Right cardiac atrium (tissue), 5 donors: ENCODE measurements at regions not wholly inside any gene's neighbourhood (a gene's known extent, or its start where the extent isn't known, plus 50 kb on each side); places are given as distances from the start of the nearest gene placed in this dataset.

Experiments used
- ATAC-seq, 2 donors: fragments of 200-7000 bp; cut with Tn5 transposase; one replicate each; pipeline versions ENCODE4 v1.8.0 to v1.9.1; 2020; ENCODE audit warnings: moderate library complexity in 2 of 2, mild to moderate bottlenecking in 1 of 2
- DNase-seq, 3 donors: peaks; one replicate each; pipeline ENCODE4 v3.0.0-alpha.2; 2020
- H3K27ac ChIP-seq: one replicate; pipeline ENCODE4 v1.5.1; 2013; ENCODE audit warnings: mild to moderate bottlenecking, low read length, control low read depth, moderate library complexity
- H3K27me3 ChIP-seq: one replicate; pipeline ENCODE4 v1.6.1; 2013; ENCODE audit not compliant: control insufficient read depth, insufficient read depth
- H3K4me1 ChIP-seq: one replicate; pipeline ENCODE4 v1.6.1; 2013; ENCODE audit warnings: low read length; ENCODE audit not compliant: control insufficient read depth, insufficient read depth
- H3K4me3 ChIP-seq: one replicate; pipeline ENCODE4 v1.5.1; 2013; ENCODE audit warnings: low read length, control low read depth
- H3K9me3 ChIP-seq: one replicate; pipeline ENCODE4 v1.6.1; 2013; ENCODE audit warnings: low read length; ENCODE audit not compliant: control insufficient read depth
- WGBS: extraction: QIAGEN DNeasy Blood & Tissue Kit; methylation state at CpG from one replicate; pipeline ENCODE4 v1.1.7; 2013; 5-methylcytosine and 5-hydroxymethylcytosine counted together
- intact Hi-C, 4 donors: fragments of 100-400 bp; cut with DNase I; formaldehyde crosslinking; loops; one replicate each; pipeline versions ENCODE4 v1.11.0 to v1.14.0; 2022 to 2023
- donor health status: healthy with polysubstance abuse.
- donor health status: DM: no; HTN: yes; CAD: no.
- donor health status: DM: no; HTN: no; CAD: no.
- donor health status: DM: no; HTN: yes; CAD: no; lungs with severe emphysema.
- donor health status: DM: yes; HTN: yes; CAD: no.

- Histone ChIP-seq H3K4me1 (no peaks in the 10 kb centered on the region), H3K9me3 (no peaks in the 10 kb centered on the region), H3K4me3 (no peak overlapping the region), H3K27ac (no peak overlapping the region), H3K27me3 (no peaks in the 10 kb centered on the region)
- no peak for ATAC-seq
- no peak for DNase-seq
- 91% methylated on average over 1 of the region's 1 CpG for WGBS
- intact Hi-C loops = no loop called here
Observed at GRCh38 chr4:11497212-11497806, 68.6 kb upstream of the HS3ST1 start.

- no peak overlapping the region for H3K27ac ChIP-seq
- WGBS = 80% methylated on average over 7 of the region's 7 CpGs
- H3K27me3 ChIP-seq = no peaks in the 10 kb centered on the region
- intact Hi-C loops = no loop called here
- ATAC-seq (no peak), DNase-seq (no peak)
- H3K9me3 ChIP-seq = no peaks in the 10 kb centered on the region
- no peak overlapping the region for H3K4me3 ChIP-seq
- H3K4me1 ChIP-seq = no peaks in the 10 kb centered on the region
Observed at GRCh38 chr4:11496351-11496829, 67.7 kb upstream of the HS3ST1 start.

- no peaks in the 10 kb centered on the region for H3K9me3 ChIP-seq
- H3K27ac ChIP-seq = no peak overlapping the region
- intact Hi-C loops = no loop called here
- ATAC-seq (no peak), DNase-seq (no peak)
- WGBS = 81% methylated on average over 2 of the region's 2 CpGs
- H3K4me1 ChIP-seq = no peaks in the 10 kb centered on the region
- H3K27me3 ChIP-seq = no peaks in the 10 kb centered on the region
- H3K4me3 ChIP-seq = no peak overlapping the region
Observed at GRCh38 chr4:11495818-11496217, 67.1 kb upstream of the HS3ST1 start.

- intact Hi-C loops = no loop called here
- no peaks in the 10 kb centered on the region for H3K9me3 ChIP-seq
- ATAC-seq = no peak
Observed at GRCh38 chr4:11495291-11495690, 66.6 kb upstream of the HS3ST1 start.

GRCh38 chr4:11494232-11494631, 65.5 kb upstream of the HS3ST1 start:
- Histone ChIP-seq H3K9me3 (no peaks in the 10 kb centered on the region), H3K4me3 (no peak overlapping the region), H3K27ac (no peak overlapping the region), H3K4me1 (no peaks in the 10 kb centered on the region), H3K27me3 (no peaks in the 10 kb centered on the region)
- DNase-seq (no peak), ATAC-seq (no peak)
- intact Hi-C loops = no loop called here
- 68% methylated on average over 3 of the region's 3 CpGs for WGBS

More at GRCh38 chr4:11495291-11495690, 66.6 kb upstream of the HS3ST1 start:
- H3K27ac ChIP-seq = no peak overlapping the region
- H3K27me3 ChIP-seq = no peaks in the 10 kb centered on the region
- no peaks in the 10 kb centered on the region for H3K4me1 ChIP-seq
- no peak overlapping the region for H3K4me3 ChIP-seq
- no peak for DNase-seq

GRCh38 chr4:11489453-11490083, 60.9 kb upstream of the HS3ST1 start:
- Histone ChIP-seq H3K9me3 (no peaks in the 10 kb centered on the region), H3K4me3 (no peak overlapping the region), H3K27ac (no peak overlapping the region), H3K27me3 (no peaks in the 10 kb centered on the region), H3K4me1 (no peaks in the 10 kb centered on the region)
- 82% methylated on average over 3 of the region's 3 CpGs for WGBS
- DNase-seq = no peak
- intact Hi-C loops = no loop called here
- ATAC-seq = peak; percentile 46 to 61

GRCh38 chr4:11488657-11489452, 60.2 kb upstream of the HS3ST1 start:
- WGBS = 90% methylated on average over 6 of the region's 6 CpGs

GRCh38 chr4:11487868-11488544, 59.3 kb upstream of the HS3ST1 start:
- WGBS = 51% methylated on average over 3 of the region's 3 CpGs
- Histone ChIP-seq H3K4me1 (no peaks in the 10 kb centered on the region), H3K9me3 (no peaks in the 10 kb centered on the region), H3K27me3 (no peaks in the 10 kb centered on the region), H3K4me3 (no peak overlapping the region), H3K27ac (no peak overlapping the region)
- no peak for ATAC-seq
- intact Hi-C loops = no loop called here
- no peak for DNase-seq

More at GRCh38 chr4:11488657-11489452, 60.2 kb upstream of the HS3ST1 start:
- no peak overlapping the region for H3K4me3 ChIP-seq
- no peak overlapping the region for H3K27ac ChIP-seq
- DNase-seq (no peak), ATAC-seq (no peak)
- intact Hi-C loops = no loop called here
- no peaks in the 10 kb centered on the region for H3K4me1 ChIP-seq
- H3K9me3 ChIP-seq = no peaks in the 10 kb centered on the region
- no peaks in the 10 kb centered on the region for H3K27me3 ChIP-seq

GRCh38 chr4:11487139-11487538, 58.4 kb upstream of the HS3ST1 start:
- no peaks in the 10 kb centered on the region for H3K27me3 ChIP-seq
- no peak overlapping the region for H3K4me3 ChIP-seq
- DNase-seq (no peak), ATAC-seq (no peak)
- intact Hi-C loops = no loop called here
- no peaks in the 10 kb centered on the region for H3K9me3 ChIP-seq
- H3K4me1 ChIP-seq = no peaks in the 10 kb centered on the region
- H3K27ac ChIP-seq = no peak overlapping the region

GRCh38 chr4:11485926-11486325, 57.2 kb upstream of the HS3ST1 start:
- intact Hi-C loops = no loop called here
- no peaks in the 10 kb centered on the region for H3K4me1 ChIP-seq
- 78% methylated on average over 2 of the region's 2 CpGs for WGBS
- no peaks in the 10 kb centered on the region for H3K9me3 ChIP-seq
- H3K27ac ChIP-seq = no peak overlapping the region
- DNase-seq (no peak), ATAC-seq (no peak)
- H3K27me3 ChIP-seq = no peaks in the 10 kb centered on the region
- H3K4me3 ChIP-seq = no peak overlapping the region

GRCh38 chr4:11484531-11484930, 55.8 kb upstream of the HS3ST1 start:
- no peak for DNase-seq
- Histone ChIP-seq H3K27me3 (no peaks in the 10 kb centered on the region), H3K27ac (no peak overlapping the region), H3K4me3 (no peak overlapping the region), H3K9me3 (no peaks in the 10 kb centered on the region), H3K4me1 (no peaks in the 10 kb centered on the region)
- ATAC-seq = no peak
- intact Hi-C loops = no loop called here
- 96% methylated on average over 1 of the region's 1 CpG for WGBS
